ENCODE measurements at regions not wholly inside any gene's neighbourhood (a gene's known extent, or its start where the extent isn't known, plus 50 kb on each side); places are given as distances from the start of the nearest gene placed in this dataset.

DNA sequence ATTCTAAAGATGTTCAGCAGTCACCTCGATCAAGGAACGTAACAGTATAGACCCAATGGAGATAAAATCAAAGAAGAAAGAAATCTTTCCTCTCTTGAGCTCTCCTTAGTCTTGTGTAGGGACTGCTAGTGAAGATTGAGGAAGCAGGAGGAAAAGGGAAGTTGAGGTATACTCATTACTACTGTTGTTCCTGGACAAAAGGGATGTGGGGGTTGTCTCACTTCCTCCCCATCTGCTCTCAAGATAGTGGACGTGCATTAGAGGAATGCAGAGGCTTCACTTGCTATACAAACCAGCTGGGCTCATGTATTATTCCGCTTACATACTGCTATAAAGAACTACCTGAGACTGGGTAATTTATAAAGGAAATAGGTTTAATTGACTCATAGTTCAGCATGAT, 208.9 kb upstream of the ARHGEF9 start:
- DNase-seq (ENCODE audit: low spot score in 2 of 2), result no peak
- Histone ChIP-seq H3K4me1 (no peaks in the 10 kb centered on the region), H3K9me3 (no peaks in the 10 kb centered on the region), H3K4me3 (no peak overlapping the region), H3K27me3 (ENCODE audit: low read depth) (no peaks in the 10 kb centered on the region), H3K36me3 (replicated peaks) (no peaks in the 10 kb centered on the region)
- in situ Hi-C loops (cut with MboI; ENCODE audit: low sequenced_read_pairs), result no loop called here

- Histone ChIP-seq H3K27me3 (ENCODE audit: low read depth) (no peaks in the 10 kb centered on the region), H3K4me3 (no peak overlapping the region), H3K4me1 (no peaks in the 10 kb centered on the region), H3K36me3 (replicated peaks) (no peaks in the 10 kb centered on the region), H3K9me3 (no peaks in the 10 kb centered on the region)
- DNase-seq (ENCODE audit: low spot score in 2 of 2), result no peak
- in situ Hi-C loops (cut with MboI; ENCODE audit: low sequenced_read_pairs), result no loop called here
Observed at GRCh38 chrX:63985906-63986305, 200.9 kb upstream of the ARHGEF9 start.

- Histone ChIP-seq H3K36me3 (replicated peaks) (no peaks in the 10 kb centered on the region), H3K4me3 (no peak overlapping the region), H3K9me3 (no peaks in the 10 kb centered on the region), H3K27me3 (ENCODE audit: low read depth) (no peaks in the 10 kb centered on the region), H3K4me1 (no peaks in the 10 kb centered on the region)
- DNase-seq (ENCODE audit: low spot score in 2 of 2), result no peak
- in situ Hi-C loops (cut with MboI; ENCODE audit: low sequenced_read_pairs), result no loop called here
Observed at GRCh38 chrX:63979480-63979879, 194.5 kb upstream of the ARHGEF9 start.

GRCh38 chrX:63967551-63967950, 182.5 kb upstream of the ARHGEF9 start:
- Histone ChIP-seq H3K27me3 (ENCODE audit: low read depth) (no peaks in the 10 kb centered on the region), H3K4me1 (no peaks in the 10 kb centered on the region), H3K4me3 (no peak overlapping the region), H3K9me3 (no peaks in the 10 kb centered on the region), H3K36me3 (replicated peaks) (no peaks in the 10 kb centered on the region)
- DNase-seq (ENCODE audit: low spot score in 2 of 2), result no peak
- in situ Hi-C loops (cut with MboI; ENCODE audit: low sequenced_read_pairs), result no loop called here

GRCh38 chrX:63963095-63963784, 178.2 kb upstream of the ARHGEF9 start:
- Histone ChIP-seq H3K4me1 (no peaks in the 10 kb centered on the region), H3K4me3 (no peak overlapping the region), H3K36me3 (replicated peaks) (no peaks in the 10 kb centered on the region), H3K27me3 (ENCODE audit: low read depth) (no peaks in the 10 kb centered on the region), H3K9me3 (no peaks in the 10 kb centered on the region)
- in situ Hi-C loops (cut with MboI; ENCODE audit: low sequenced_read_pairs), result no loop called here
- DNase-seq (ENCODE audit: low spot score in 2 of 2), result no peak

GRCh38 chrX:63961964-63962363, 176.9 kb upstream of the ARHGEF9 start:
- Histone ChIP-seq H3K4me3 (no peak overlapping the region), H3K27me3 (ENCODE audit: low read depth) (no peaks in the 10 kb centered on the region), H3K9me3 (no peaks in the 10 kb centered on the region), H3K36me3 (replicated peaks) (no peaks in the 10 kb centered on the region), H3K4me1 (no peaks in the 10 kb centered on the region)
- no peak for DNase-seq (ENCODE audit: low spot score in 2 of 2)
- in situ Hi-C loops (cut with MboI; ENCODE audit: low sequenced_read_pairs), result no loop called here

GRCh38 chrX:63959975-63960374, 175.0 kb upstream of the ARHGEF9 start:
- Histone ChIP-seq H3K27me3 (ENCODE audit: low read depth) (no peaks in the 10 kb centered on the region), H3K4me3 (no peak overlapping the region), H3K4me1 (no peaks in the 10 kb centered on the region), H3K9me3 (no peaks in the 10 kb centered on the region), H3K36me3 (replicated peaks) (no peaks in the 10 kb centered on the region)
- DNase-seq (ENCODE audit: low spot score in 2 of 2), result no peak
- in situ Hi-C loops (cut with MboI; ENCODE audit: low sequenced_read_pairs), result no loop called here

DNA sequence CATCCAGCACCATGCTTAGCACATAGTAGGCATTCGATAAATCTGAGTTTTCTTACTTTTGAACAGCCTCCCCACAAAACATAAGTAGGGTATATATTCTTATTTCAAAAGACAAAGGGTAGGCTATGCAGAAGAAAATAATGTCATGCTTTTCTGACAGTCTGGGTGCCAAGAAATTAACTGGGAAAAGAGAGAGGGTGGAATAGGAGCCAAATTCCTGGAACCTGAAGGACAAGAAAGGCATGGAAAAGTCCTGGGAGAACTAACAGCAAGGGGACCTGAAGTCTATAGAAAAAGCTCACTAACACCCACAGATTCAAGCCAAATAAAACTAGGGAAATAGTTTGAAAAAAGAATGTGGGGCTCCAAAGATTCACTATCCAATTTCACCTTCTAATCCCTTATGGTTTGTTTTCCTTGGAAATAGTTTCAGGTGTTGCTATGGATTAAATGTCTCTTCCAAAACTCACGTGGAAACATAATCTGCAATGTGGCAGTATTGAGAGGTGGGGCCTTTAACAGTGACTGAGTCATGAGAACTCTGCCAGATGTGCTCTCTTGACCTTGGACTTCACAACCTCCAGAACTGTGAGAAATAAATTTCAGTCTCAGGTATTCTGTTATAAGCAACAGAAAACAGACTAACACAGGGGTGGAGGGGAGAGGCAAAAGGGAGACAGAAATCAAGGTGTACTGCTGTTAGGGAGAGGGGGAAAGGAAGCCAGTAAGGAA, 173.3 kb upstream of the ARHGEF9 start:
- DNase-seq (ENCODE audit: low spot score in 2 of 2), result no peak
- no peaks in the 10 kb centered on the region for H3K9me3 ChIP-seq
- H3K4me3 ChIP-seq, result no peak overlapping the region
- no peaks in the 10 kb centered on the region for H3K27me3 ChIP-seq (ENCODE audit: low read depth)
- no peaks in the 10 kb centered on the region for H3K36me3 ChIP-seq (replicated peaks)
- in situ Hi-C loops (cut with MboI; ENCODE audit: low sequenced_read_pairs), result no loop called here
- no peaks in the 10 kb centered on the region for H3K4me1 ChIP-seq

GRCh38 chrX:63935835-63936234, 150.8 kb upstream of the ARHGEF9 start:
- no peak for DNase-seq (ENCODE audit: low spot score in 2 of 2)
- no peaks in the 10 kb centered on the region for H3K4me1 ChIP-seq
- H3K27me3 ChIP-seq (ENCODE audit: low read depth), result no peaks in the 10 kb centered on the region
- no peak overlapping the region for H3K4me3 ChIP-seq
- in situ Hi-C loops (cut with MboI; ENCODE audit: low sequenced_read_pairs), result no loop called here
- H3K36me3 ChIP-seq (replicated peaks), result no peaks in the 10 kb centered on the region
- H3K9me3 ChIP-seq, result no peaks in the 10 kb centered on the region

DNA sequence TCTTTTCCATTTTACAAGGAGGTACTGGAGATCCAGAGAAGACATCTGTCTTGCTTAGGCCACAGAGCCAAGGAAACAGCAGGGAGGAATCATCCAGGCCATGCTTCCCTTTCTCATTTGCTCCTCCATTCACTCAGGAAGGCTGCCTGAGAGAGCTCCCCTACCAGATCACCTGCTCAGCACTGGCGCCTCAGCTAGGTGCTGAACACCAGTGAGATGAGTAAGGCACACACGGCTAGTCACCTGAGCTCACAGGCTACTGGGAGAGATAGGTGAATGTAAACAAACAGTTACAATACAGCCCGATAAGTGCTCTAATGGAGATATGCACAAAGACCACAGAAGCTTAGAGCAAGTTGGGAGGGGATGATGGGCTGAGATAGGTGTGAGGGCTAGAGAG, 149.8 kb upstream of the ARHGEF9 start:
- Histone ChIP-seq H3K9me3 (no peaks in the 10 kb centered on the region), H3K4me1 (no peaks in the 10 kb centered on the region), H3K27me3 (ENCODE audit: low read depth) (no peaks in the 10 kb centered on the region), H3K4me3 (no peak overlapping the region), H3K36me3 (replicated peaks) (no peaks in the 10 kb centered on the region)
- in situ Hi-C loops (cut with MboI; ENCODE audit: low sequenced_read_pairs), result no loop called here
- no peak for DNase-seq (ENCODE audit: low spot score in 2 of 2)

DNA sequence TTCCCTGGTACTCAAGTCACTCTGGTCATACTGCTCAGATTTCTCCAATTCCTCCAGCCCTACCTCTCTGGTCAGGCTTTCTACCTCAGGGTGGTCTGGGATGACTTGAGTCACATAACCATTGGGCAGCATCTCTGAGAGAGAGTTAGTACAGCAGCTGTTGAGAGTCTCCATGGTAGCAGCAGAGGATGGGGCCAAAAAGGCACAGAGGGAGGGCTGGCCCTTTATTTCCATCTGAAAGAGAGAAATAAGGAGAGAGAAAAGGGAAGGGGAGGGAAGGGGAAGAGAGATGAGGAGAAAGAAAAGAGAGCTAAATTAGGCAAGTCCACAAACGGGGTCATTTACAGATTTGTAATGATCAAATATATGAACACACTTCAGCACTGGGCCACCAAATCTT, 149.1 kb upstream of the ARHGEF9 start:
- Histone ChIP-seq H3K27me3 (ENCODE audit: low read depth) (no peaks in the 10 kb centered on the region), H3K4me1 (no peaks in the 10 kb centered on the region), H3K36me3 (replicated peaks) (no peaks in the 10 kb centered on the region), H3K9me3 (no peaks in the 10 kb centered on the region), H3K4me3 (no peak overlapping the region)
- DNase-seq (ENCODE audit: low spot score in 2 of 2), result no peak
- in situ Hi-C loops (cut with MboI; ENCODE audit: low sequenced_read_pairs), result no loop called here

DNA sequence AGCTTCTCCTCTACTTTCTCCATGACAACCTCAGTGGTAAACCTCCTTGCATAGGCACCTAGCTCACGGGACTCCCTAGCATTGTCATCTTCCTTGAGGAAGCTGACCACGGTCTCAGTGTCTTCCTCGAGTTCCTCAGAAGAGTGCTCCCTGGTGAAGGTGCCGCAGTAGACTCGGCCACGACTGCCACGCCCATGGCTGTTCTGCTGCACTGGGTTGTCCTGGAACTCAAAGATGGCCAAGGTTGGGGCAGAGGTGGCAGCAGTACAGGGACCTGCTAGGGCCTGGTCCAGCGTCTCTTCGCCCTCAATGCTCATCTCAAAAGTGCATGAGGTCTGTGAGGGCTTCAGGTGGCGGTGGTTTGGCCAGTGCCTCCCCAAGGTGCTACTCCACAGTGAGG, 147.9 kb upstream of the ARHGEF9 start:
- in situ Hi-C loops (cut with MboI; ENCODE audit: low sequenced_read_pairs), result no loop called here
- Histone ChIP-seq H3K4me3 (no peak overlapping the region), H3K36me3 (replicated peaks) (no peaks in the 10 kb centered on the region), H3K27me3 (ENCODE audit: low read depth) (no peaks in the 10 kb centered on the region), H3K4me1 (no peaks in the 10 kb centered on the region), H3K9me3 (no peaks in the 10 kb centered on the region)
- DNase-seq (ENCODE audit: low spot score in 2 of 2), result no peak

GRCh38 chrX:63932006-63932405, 147.0 kb upstream of the ARHGEF9 start:
- no peak for DNase-seq (ENCODE audit: low spot score in 2 of 2)
- in situ Hi-C loops (cut with MboI; ENCODE audit: low sequenced_read_pairs), result no loop called here
- Histone ChIP-seq H3K9me3 (no peaks in the 10 kb centered on the region), H3K4me3 (no peak overlapping the region), H3K36me3 (replicated peaks) (no peaks in the 10 kb centered on the region), H3K27me3 (ENCODE audit: low read depth) (no peaks in the 10 kb centered on the region), H3K4me1 (no peaks in the 10 kb centered on the region)

DNA sequence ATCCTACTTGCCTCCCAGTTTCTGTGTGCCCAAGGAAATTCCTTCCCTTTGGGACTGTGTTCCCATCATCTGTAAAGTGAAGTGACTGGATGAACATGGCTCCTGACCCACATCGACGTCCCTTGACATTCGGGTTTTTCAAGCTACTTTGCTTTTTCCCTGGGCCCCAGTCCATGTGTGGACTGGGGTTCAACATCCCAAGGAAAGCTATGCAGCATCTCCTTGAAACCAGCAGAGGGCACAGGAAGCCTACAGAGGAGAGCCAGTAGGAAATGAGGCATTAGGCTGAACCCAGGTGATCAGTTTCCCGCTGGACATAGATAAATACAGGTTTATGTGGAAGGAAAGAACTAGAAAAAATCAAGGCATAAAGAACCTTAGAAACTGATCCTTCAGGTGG, 145.1 kb upstream of the ARHGEF9 start:
- H3K27me3 ChIP-seq (ENCODE audit: low read depth), result no peaks in the 10 kb centered on the region
- H3K9me3 ChIP-seq, result no peaks in the 10 kb centered on the region
- H3K4me3 ChIP-seq, result no peak overlapping the region
- in situ Hi-C loops (cut with MboI; ENCODE audit: low sequenced_read_pairs), result no loop called here
- no peaks in the 10 kb centered on the region for H3K36me3 ChIP-seq (replicated peaks)
- peak in 1 of 2 experiments; percentile 13 for DNase-seq (ENCODE audit: low spot score in 2 of 2)
- H3K4me1 ChIP-seq, result no peaks in the 10 kb centered on the region

All from HAP-1 (cell line).